Colonic mucosa (tissue), 4 donors: ENCODE measurements at regions not wholly inside any gene's neighbourhood (a gene's known extent, or its start where the extent isn't known, plus 50 kb on each side); places are given as distances from the start of the nearest gene placed in this dataset.

Source experiments
- DNase-seq: peaks from one replicate; pipeline ENCODE4 v3.0.0-alpha.2; 2020
- H3K27ac ChIP-seq: fragments of 200-600 bp; one replicate; pipeline ENCODE4 v1.8.0; 2021
- H3K27me3 ChIP-seq: fragments of 200-600 bp; one replicate; pipeline ENCODE4 v1.8.0; 2021
- H3K36me3 ChIP-seq: fragments of 200-600 bp; one replicate; pipeline ENCODE4 v1.8.0; 2021
- H3K4me1 ChIP-seq: fragments of 200-600 bp; one replicate; pipeline ENCODE4 v1.8.0; 2021; ENCODE audit warnings: mild to moderate bottlenecking
- H3K4me3 ChIP-seq: fragments of 200-600 bp; one replicate; pipeline ENCODE4 v1.8.0; 2021
- H3K9ac ChIP-seq, 2 donors: one replicate each; pipeline ENCODE4 v1.7.0; 2013; ENCODE audit warnings: control low read depth in 2 of 2, low read depth in 2 of 2, low read length in 2 of 2
- H3K9me3 ChIP-seq: fragments of 200-600 bp; one replicate; pipeline ENCODE4 v1.8.0; 2021
- intact Hi-C: fragments of 100-400 bp; cut with DNase I; formaldehyde crosslinking; loops from one replicate; pipeline ENCODE4 v1.14.1; 2022
- TF ChIP-seq, protein P1 (sequence below): fragments of 200-600 bp; IDR thresholded peaks from one replicate; pipeline ENCODE4 v1.8.0; 2022; ENCODE audit warnings: antibody characterized with exemption, mild to moderate bottlenecking
- donor health status: healthy.
- donor health status: DM: no; HTN: no; CAD: no.
- donor health status: DM: no; HTN: no; CAD: no.

DNA sequence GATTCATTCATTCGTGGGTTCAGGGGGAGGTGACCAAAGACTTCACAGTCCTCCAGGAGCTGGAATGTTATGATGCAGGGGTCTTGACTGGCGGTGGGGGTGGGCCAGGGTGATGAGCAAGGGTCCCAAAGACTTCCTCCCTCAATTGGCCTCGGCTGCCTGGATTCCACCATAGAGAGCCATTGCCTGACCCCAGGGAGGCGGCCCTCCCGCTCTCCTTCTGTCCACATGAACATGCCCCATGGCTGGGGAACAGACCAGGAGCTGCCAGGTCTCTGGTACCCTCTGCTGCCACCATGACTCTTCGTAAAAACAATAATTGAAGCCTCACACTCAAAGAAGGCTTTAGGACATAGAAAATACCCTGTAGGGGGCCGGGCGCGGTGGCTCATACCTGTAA is 102.5 kb upstream of the CASZ1 start:
- Histone ChIP-seq H3K9me3 (no peaks in the 10 kb centered on the region), H3K36me3 (no peaks in the 10 kb centered on the region), H3K9ac (no peak overlapping the region), H3K4me3 (no peak overlapping the region), H3K27me3 (no peaks in the 10 kb centered on the region), H3K27ac (no peak overlapping the region), H3K4me1 (no peaks in the 10 kb centered on the region)
- TF ChIP-seq, protein P1, sequence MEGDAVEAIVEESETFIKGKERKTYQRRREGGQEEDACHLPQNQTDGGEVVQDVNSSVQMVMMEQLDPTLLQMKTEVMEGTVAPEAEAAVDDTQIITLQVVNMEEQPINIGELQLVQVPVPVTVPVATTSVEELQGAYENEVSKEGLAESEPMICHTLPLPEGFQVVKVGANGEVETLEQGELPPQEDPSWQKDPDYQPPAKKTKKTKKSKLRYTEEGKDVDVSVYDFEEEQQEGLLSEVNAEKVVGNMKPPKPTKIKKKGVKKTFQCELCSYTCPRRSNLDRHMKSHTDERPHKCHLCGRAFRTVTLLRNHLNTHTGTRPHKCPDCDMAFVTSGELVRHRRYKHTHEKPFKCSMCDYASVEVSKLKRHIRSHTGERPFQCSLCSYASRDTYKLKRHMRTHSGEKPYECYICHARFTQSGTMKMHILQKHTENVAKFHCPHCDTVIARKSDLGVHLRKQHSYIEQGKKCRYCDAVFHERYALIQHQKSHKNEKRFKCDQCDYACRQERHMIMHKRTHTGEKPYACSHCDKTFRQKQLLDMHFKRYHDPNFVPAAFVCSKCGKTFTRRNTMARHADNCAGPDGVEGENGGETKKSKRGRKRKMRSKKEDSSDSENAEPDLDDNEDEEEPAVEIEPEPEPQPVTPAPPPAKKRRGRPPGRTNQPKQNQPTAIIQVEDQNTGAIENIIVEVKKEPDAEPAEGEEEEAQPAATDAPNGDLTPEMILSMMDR = no peak
- intact Hi-C loops = no loop called here
- no peak for DNase-seq

DNA sequence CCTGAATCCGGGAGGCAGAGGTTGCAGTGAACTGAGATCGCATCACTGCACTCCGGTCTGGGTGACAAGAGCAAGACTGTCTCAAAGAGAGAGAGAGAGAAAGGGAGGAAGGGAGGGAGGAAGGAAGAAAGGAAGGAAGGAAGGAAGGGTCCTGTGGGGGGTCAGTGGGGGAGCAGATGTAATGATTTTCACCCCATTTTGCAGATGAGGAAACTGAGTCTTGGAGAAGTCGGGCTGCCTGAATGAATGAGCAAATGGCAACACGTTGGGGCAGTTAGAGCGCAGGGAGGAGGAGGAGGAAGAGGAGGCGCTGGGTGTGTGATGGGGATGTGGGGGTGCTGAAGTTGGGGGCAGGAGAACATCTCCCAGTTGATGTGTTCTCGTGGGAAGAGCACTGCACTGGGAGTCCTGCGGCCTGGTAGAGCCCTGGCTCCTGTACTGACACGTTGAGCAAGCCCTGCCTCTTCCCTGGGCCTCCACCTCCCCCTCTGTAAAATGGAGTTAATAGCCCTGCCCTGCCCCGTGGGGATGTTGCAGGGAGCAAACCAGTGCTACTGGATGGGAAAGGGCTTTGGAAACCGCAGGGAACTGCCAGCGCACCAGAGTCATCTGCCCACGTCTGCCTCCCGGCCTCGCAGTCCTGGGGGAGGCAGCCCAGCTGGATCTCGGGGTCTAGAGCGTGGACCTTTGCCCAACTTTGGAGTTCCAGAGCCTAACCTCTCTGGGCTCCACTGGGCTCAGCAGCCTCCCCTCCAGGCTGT is 103.2 kb upstream of the CASZ1 start:
- H3K4me3 ChIP-seq = no peak overlapping the region
- H3K27ac ChIP-seq = no peak overlapping the region
- H3K36me3 ChIP-seq = no peaks in the 10 kb centered on the region
- no peaks in the 10 kb centered on the region for H3K27me3 ChIP-seq
- DNase-seq = no peak
- no peak overlapping the region for H3K9ac ChIP-seq
- intact Hi-C loops = no loop called here
- H3K4me1 ChIP-seq = no peaks in the 10 kb centered on the region
- H3K9me3 ChIP-seq = no peaks in the 10 kb centered on the region
- TF ChIP-seq, protein P1 = no peak

DNA sequence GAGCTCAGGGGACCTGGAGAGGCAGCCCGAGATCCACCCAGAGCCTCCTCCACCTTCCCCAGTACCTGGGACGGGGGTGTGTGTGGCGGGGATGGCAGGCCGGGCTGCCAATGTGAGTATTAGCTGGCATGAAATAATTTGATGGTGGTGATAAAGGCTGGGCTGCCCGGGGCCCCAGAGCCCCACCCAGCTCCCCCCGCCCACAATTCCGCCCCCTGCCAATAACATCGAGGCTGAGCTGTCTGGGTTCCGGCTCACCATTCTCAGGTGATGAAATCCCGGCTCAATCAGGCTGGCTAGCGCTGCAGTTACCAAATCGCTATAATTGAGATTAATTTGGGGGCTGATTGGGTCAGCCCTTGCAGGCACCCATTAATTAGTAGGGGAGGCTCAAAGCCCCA is 103.8 kb upstream of the CASZ1 start:
- Histone ChIP-seq H3K4me1 (no peaks in the 10 kb centered on the region), H3K9me3 (no peaks in the 10 kb centered on the region), H3K27ac (no peak overlapping the region), H3K36me3 (no peaks in the 10 kb centered on the region), H3K4me3 (no peak overlapping the region), H3K27me3 (no peaks in the 10 kb centered on the region), H3K9ac (no peak overlapping the region)
- TF ChIP-seq, protein P1 = no peak
- DNase-seq = no peak
- intact Hi-C loops = no loop called here

DNA sequence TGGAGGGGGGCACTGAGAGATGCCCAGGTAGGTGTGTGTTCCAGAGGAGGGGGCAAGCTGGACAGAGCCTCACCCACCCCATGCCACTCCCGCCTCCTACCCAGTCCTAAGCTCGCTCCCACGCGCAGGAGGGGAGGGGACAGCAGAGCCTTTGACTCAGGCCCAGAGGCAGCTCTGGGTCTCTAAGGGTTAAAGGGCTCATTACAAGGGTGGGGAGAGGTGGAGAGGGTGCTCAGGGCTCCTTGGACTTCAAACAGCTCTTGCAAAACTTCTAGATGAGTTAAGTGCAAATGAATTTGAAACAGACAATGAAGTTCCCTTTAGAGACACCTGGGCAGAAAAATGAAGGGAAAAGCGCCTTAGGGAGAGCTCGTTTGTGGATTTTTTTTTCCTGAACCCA is 104.2 kb upstream of the CASZ1 start:
- TF ChIP-seq, protein P1 = no peak
- intact Hi-C loops = no loop called here
- Histone ChIP-seq H3K27ac (no peak overlapping the region), H3K9me3 (no peaks in the 10 kb centered on the region), H3K4me1 (no peaks in the 10 kb centered on the region), H3K27me3 (no peaks in the 10 kb centered on the region), H3K9ac (peak overlapping the region in 1 of 2 donors; percentile 40), H3K4me3 (no peak overlapping the region), H3K36me3 (no peaks in the 10 kb centered on the region)
- peak; percentile 27 for DNase-seq

DNA sequence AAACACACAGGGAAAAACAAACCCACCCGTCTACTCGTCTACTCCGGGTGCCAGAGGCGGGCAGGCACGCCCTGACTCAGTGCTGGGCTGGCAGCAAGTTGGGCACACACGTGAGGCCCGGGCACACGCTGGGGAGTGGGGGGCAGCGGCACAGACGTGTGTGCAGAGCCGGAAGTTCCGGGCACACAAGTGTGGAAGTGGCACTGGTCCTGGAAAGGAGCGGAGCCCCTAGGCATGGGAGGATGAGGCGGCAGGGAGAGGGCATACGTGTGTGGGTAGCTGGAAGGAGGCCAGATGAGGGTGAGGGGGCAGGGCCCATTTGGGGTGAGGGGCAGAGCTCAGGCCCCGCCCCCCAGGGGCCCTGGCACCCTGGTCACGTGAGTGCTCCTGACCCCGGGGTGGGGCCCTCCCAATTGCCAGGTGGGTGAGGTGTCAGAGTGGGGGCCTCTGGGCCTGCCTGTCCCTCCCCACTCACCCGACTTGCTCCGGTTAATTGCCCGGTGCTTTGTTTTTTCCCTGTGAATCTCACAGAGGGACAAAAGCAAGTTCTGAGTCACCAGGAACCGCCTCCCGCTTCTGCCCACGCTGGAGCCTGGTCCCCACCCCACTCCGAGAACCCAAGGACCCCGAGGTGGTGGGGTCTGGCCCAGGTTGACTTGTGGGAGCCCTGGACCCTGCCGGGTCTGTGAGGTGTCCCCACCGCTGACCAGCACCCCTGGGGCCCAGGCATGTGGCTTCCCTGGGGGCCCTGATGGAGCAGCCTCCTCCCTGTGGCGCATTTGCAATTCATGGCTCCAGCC is 104.8 kb upstream of the CASZ1 start:
- intact Hi-C loops = no loop called here
- no peak overlapping the region for H3K4me3 ChIP-seq
- H3K9ac ChIP-seq = peak overlapping the region in 1 of 2 donors; percentile 40
- DNase-seq = peak; percentile 34
- H3K4me1 ChIP-seq = no peaks in the 10 kb centered on the region
- TF ChIP-seq, protein P1 = no peak
- H3K27me3 ChIP-seq = no peaks in the 10 kb centered on the region
- no peak overlapping the region for H3K27ac ChIP-seq
- no peaks in the 10 kb centered on the region for H3K9me3 ChIP-seq
- H3K36me3 ChIP-seq = no peaks in the 10 kb centered on the region
